ENCODE measurements at regions not wholly inside any gene's neighbourhood (a gene's known extent, or its start where the extent isn't known, plus 50 kb on each side); places are given as distances from the start of the nearest gene placed in this dataset.

- DNase-seq (ENCODE audit: low read depth): no peak
- no peak overlapping the region for H3K4me3 ChIP-seq (ENCODE audit: low read depth, low read length)
- TF ChIP-seq, protein P1, sequence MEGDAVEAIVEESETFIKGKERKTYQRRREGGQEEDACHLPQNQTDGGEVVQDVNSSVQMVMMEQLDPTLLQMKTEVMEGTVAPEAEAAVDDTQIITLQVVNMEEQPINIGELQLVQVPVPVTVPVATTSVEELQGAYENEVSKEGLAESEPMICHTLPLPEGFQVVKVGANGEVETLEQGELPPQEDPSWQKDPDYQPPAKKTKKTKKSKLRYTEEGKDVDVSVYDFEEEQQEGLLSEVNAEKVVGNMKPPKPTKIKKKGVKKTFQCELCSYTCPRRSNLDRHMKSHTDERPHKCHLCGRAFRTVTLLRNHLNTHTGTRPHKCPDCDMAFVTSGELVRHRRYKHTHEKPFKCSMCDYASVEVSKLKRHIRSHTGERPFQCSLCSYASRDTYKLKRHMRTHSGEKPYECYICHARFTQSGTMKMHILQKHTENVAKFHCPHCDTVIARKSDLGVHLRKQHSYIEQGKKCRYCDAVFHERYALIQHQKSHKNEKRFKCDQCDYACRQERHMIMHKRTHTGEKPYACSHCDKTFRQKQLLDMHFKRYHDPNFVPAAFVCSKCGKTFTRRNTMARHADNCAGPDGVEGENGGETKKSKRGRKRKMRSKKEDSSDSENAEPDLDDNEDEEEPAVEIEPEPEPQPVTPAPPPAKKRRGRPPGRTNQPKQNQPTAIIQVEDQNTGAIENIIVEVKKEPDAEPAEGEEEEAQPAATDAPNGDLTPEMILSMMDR (IDR thresholded peaks at IDR 0.05; ENCODE audit: insufficient read depth, low read depth, low read length): no peak
Measured at GRCh38 chr11:26790738-26791137, 68.9 kb upstream of the SLC5A12 start.

GRCh38 chr11:26792941-26793340 lies 71.1 kb upstream of the SLC5A12 start:
- DNase-seq (ENCODE audit: low read depth): peak; percentile 18
- TF ChIP-seq, protein P1 (IDR thresholded peaks at IDR 0.05; ENCODE audit: insufficient read depth, low read depth, low read length): no peak
- no peak overlapping the region for H3K4me3 ChIP-seq (ENCODE audit: low read depth, low read length)

DNA sequence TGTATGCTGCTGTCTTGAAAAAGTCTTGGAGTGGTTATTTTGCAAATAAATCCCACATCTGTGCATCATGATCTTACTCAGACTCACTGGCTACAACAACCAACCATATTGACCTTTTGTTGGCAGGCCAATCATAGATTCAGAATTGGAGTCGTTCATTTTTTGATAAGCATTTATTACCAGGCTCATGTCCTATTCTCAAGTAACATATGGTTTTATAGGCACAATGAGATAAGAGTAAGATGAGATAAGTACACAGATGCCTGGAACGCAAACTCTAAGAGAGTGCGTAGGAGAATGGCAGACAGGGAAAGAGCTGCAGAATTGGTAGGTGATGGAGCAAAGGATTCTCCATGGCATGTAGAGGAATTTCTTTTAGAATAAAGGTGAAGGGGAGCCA lies 71.6 kb upstream of the SLC5A12 start:
- TF ChIP-seq, protein P1 (IDR thresholded peaks at IDR 0.05; ENCODE audit: insufficient read depth, low read depth, low read length): no peak
- no peak for DNase-seq (ENCODE audit: low read depth)
- H3K4me3 ChIP-seq (ENCODE audit: low read depth, low read length): no peak overlapping the region

- no peak for DNase-seq (ENCODE audit: low read depth)
Measured at GRCh38 chr11:26801601-26802000, 79.7 kb upstream of the SLC5A12 start.

GRCh38 chr11:26805001-26805400 lies 83.1 kb upstream of the SLC5A12 start:
- TF ChIP-seq, protein P1 (IDR thresholded peaks at IDR 0.05; ENCODE audit: insufficient read depth, low read depth, low read length): no peak
- no peak for DNase-seq (ENCODE audit: low read depth)
- no peak overlapping the region for H3K4me3 ChIP-seq (ENCODE audit: low read depth, low read length)

More at GRCh38 chr11:26801601-26802000, 79.7 kb upstream of the SLC5A12 start:
- TF ChIP-seq, protein P1 (IDR thresholded peaks at IDR 0.05; ENCODE audit: insufficient read depth, low read depth, low read length): no peak
- H3K4me3 ChIP-seq (ENCODE audit: low read depth, low read length): no peak overlapping the region

- peak; percentile 55 for DNase-seq (ENCODE audit: low read depth)
- H3K4me3 ChIP-seq (ENCODE audit: low read depth, low read length): no peak overlapping the region
- TF ChIP-seq, protein P1 (IDR thresholded peaks at IDR 0.05; ENCODE audit: insufficient read depth, low read depth, low read length): no peak
Measured at GRCh38 chr11:26806219-26806618, 84.4 kb upstream of the SLC5A12 start.

DNA sequence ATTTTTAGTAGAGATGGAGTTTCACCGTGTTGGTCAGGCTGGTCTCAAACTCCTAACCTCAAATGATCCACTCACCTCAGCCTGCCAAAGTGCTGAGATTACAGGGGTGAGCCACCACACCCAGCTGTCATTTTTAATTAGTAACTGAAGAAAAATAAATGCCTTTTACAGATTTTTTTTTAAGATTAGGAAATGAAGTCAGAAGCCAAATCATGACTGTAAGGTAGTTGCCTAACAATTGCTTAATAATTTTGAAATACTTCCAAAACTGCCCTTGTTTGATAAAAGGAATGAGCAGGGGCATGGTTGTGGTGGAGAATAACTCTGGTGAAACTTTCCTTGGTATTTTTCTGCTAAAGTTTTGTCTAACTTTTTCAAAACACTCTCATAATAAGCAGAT lies 98.9 kb upstream of the SLC5A12 start:
- no peak overlapping the region for H3K4me3 ChIP-seq (ENCODE audit: low read depth, low read length)
- peak; percentile 94 for DNase-seq (ENCODE audit: low read depth)
- TF ChIP-seq, protein P1 (IDR thresholded peaks at IDR 0.05; ENCODE audit: insufficient read depth, low read depth, low read length): no peak

All from fibroblast of villous mesenchyme (primary cell).